HG02938 (cell line): ENCODE measurements at regions not wholly inside any gene's neighbourhood (a gene's known extent, or its start where the extent isn't known, plus 50 kb on each side); places are given as distances from the start of the nearest gene placed in this dataset.

Source experiments
- ATAC-seq: cut with Tn5 transposase; IDR thresholded peaks from one replicate; pipeline ENCODE4 v1.9.1; 2021; ENCODE audit warnings: mild to moderate bottlenecking, moderate library complexity; ENCODE audit not compliant: unreplicated experiment

DNA sequence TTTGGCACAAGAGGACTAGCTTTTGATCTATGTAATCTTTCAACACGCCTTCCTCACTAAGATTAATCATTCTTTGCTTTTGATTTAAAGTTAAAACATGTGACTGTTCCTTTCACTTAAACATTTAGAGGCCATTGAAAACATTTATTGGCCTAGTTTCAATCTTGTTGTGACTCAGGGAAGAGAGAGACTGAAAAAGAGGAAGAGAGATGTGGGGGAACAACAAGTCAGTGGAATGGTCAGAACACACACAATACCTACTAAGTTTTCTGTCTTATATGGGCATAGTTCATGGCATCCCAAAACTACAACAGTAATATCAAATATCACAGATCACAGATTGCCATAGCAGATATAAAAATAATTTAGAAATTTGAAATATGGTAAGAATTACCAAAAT, 812.9 kb upstream of the AGA start:
- no peak for ATAC-seq

DNA sequence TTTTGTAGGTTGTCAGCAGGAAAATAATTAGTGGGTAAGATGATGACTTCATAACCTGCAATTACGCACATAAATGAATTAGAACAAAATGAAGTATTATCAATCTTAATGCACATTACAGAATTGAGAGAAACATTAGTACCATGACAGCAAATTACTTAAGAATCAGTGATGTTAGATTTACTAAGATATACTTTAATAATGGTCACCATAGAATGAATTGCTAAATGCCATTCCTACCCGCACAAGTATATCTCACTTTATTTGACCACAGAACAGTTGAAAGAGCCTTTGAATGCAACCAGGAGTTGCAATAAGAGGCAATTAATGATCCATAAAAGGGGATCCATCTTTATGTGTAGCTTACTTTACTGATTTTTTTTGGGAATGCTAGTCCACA, 816.4 kb upstream of the AGA start:
- no peak for ATAC-seq

DNA sequence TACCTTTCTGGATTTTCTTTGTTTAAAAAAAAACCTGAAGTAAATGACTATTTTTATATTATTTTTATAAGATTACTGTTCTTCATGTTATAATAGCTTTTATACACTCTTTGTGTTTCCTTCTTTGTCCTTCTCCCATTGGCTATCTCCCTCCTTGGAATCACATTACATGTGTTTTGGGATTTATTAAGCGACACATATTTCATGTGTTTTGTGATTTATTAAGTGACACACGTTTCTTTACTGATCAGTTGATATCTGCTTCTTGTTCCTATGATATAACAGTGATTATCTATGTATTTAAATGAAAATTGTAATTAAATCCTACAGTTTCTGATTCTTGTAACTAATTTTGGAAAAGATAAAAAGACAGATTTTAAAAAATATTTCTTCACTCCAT, 817.3 kb upstream of the AGA start:
- no peak for ATAC-seq

DNA sequence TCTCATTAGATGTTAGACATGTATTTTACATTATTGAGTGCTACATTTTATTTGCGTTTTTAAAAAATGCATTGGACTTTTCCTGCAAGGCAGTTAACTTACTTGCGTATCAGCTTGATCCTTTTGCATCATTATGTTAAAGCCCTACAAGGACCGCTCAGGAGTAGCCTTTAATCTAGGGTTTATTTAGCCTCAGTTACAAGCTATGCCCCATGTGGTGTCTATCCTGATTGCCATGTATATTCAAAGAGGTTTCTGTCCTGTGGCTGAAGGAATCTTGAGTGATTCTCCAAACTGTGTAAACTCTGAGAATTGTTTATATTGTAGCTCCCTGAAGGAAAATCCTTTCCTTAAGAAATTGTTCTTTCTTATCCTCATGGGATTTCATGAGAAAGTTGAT, 821.8 kb upstream of the AGA start:
- ATAC-seq, result no peak

DNA sequence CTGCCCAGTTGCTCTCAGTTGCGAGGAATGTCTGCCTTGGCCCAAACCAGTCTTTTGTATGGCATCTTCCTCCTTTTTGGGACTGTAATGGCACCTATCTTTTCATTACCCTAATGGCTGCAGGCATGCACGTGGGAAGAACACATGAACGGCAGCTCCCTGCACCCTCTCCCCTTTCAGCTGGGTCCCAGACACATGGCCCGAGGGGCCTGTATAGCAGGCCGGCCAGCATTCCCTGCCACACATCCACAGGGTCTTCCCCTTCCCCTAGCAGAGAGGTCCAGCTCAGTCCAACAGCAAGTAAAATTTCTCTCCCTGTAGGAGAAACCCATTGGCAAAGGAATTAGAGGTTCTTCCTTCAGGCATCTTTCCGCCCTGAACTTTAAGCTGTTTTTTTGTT, 829.1 kb upstream of the AGA start:
- ATAC-seq, result no peak

DNA sequence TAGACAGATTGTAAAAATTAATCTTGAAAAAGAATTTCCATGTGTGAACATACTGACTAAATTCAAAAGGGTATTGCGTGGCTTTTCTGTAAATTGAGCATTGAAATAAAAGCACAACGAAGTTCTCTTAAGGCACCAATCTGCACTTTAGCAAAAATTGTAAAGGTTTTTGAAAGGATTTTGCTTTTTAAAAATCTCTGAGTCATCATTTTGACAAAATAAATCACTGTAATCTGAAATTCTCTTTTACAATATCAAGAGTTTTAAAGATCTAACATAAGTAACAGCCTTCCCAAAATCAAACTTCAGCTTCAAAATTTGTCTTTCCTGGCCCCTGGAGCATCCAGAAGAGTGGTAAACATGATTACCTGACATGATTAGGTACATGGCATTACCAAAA, 830.9 kb upstream of the AGA start:
- no peak for ATAC-seq

DNA sequence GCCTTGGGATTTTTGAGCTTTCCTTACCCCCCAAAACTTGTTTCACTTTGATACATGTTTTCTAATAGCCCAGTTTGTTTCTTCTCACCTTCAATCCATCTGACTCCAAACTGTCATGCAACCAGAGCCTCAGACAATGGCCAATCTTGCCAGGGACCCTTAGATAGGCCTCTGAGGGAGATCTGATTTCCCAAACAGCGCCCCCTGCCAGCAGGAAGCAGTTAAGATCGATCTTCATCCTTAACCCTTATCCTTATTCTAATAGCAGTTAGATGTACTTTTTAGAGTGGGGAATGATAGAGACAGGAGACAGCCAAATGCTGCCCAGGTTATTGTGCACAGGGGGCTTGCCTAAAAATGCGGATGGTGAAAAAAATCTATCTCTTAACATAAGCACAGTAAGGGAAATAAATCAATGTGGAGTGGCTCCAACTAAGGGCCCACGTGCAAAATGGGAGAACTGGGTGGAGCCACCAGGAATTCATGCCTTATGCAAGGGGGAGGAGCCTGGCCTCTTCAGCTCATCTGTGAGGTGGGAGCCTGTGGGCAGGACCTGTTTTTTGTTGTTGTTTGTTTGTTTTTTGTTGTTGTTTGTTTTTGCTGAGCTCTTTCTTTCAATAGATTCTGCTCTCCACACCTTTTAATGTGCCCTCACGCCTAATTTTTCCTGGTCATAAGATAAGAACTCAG, 833.6 kb upstream of the AGA start:
- ATAC-seq, result no peak

DNA sequence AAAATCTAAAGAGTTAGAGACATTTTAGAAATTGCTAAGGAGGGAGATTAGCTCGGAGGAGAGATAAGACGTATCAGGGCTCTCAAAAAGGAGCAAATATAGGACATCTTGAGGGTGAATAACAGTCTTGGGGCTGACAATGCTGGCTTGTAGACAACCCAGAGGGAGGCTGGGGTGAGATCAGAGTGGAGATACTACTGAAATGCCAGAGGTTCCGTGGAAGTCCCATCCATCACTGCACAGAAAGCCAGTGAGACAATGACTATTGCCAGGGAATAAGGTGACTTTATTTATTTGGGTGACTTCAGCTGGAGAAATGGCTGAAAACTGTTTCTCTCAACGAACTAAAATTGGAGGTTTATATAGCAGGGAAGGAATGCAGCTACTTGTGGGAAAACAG, 838.1 kb upstream of the AGA start:
- ATAC-seq, result no peak

DNA sequence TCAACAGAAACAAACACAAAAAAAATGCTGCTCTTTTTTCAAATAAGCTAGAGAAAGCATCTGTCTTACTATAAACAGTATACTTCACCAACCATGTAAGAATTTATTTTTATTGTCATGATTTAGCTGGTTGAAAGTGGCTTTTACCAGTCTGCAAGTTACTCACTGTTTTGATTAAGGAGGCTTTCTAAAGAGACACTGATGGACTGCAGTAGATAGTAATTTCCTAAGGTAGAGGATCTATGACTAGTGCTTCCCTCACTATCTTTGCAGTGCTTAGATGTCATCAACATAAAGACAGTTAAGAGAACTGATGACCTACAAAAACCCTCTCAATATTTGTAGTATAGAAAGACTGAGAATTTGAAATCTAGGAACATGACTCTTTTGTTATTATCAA, 846.2 kb upstream of the AGA start:
- no peak for ATAC-seq

DNA sequence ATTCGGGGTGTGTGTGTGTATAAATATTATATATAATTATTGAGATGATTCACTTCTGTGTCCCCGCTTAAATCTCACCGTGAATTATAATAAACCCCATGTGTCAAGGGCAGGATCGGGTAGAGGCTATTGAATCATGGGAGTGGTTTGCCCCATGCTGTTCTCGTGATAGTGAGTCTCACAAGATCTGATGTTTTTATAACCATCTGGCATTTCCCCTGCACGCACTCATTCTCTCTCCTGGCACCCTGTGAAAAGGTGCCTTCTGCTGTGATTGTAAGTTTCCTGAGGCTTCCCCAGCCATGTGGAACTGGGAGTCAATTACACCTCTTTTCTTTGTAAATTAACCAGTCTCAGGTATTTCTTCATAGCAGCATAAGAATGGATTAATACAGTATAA, 851.4 kb upstream of the AGA start:
- no peak for ATAC-seq

DNA sequence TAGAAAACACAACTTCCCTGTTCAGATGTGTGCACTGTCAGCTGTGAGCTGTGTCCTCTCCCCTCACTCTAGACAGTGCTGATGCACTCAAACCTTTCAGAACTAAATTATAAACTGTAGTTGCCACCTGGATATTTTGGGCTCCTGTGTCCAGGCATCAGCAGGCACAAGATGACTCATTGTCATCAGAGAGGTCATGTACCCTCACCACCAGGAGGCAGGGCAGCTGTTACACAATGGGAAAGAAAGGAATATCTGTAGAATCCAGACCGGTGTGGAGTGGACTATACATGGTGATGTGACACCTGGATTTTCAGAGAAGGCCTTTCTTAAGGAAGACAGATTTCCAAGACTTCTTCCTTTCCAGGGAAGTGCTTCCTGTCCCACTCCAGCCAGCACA, 854.4 kb upstream of the AGA start:
- no peak for ATAC-seq

DNA sequence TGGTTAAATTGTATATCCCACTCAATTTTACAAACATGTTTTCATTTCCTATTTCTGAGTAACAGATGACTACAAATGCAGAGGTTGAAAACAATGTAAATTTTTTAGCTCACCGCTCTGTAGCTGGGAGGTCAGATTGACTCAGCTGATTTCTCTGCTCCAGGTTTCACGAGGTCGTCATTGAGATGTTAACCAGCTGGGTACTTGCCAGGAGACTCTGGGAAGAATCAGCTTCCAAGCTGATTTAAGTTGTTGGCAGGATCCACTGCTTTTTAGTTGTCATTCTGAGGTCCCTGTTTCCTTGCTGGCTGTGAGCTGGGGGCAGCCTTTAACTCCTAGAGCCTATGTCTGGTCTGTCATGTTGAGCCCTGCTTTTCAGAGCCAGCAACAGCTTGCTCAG, 864.3 kb upstream of the AGA start:
- no peak for ATAC-seq

DNA sequence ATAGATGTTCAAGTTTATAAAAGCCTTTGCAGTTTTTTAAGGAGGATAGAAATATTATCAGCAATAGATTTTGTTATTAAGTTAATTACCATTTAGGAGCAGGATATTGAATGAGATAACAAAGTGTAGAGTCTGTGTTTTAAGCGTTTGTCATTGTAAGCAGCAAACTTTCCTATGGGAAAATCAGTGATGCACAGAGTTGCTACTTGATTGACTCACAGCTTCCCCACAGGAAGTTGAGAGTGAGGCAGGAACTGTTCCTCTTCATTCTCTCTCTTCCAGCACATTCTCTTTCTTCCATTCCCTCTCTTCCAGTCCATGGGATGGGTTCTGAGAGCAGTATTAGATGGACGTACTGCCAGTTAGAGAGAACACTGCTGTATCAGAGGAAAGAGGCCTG, 867.7 kb upstream of the AGA start:
- no peak for ATAC-seq

DNA sequence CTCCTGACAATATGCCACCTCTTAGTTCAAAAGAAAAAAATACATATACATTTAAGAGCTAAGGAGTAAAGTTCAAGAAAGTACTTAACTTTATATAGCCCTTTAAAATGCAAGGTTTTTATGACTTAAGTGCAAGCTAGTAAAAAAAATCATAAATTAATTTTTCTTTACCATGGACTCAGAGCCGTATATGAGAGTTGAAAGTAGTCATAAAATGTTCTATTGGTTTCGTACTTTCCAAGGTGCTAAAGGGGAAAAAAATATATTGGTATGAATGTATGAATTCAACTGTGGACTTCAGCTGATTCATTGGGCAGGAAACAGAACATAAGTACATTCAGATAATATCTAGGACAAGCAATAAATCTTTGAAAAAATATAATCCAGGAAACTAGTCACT, 869.8 kb upstream of the AGA start:
- no peak for ATAC-seq

DNA sequence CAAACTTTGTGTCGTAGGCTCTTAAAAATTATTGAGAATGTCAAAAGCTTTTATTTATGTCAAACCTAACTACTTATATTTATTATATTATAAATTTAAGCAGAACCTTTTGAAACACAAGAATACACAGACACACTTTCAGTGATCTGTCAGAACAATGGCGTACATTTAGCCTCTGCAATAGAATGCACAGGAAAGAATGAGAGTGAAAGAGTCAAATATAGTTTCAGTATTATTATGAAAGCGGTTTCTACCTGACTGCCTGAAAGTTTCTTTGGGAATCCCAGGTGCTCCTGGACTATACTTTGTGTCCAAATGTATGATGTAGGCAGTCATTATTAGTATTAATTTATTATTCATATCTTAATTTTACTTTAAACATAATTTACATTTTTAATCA, 872.0 kb upstream of the AGA start:
- no peak for ATAC-seq

DNA sequence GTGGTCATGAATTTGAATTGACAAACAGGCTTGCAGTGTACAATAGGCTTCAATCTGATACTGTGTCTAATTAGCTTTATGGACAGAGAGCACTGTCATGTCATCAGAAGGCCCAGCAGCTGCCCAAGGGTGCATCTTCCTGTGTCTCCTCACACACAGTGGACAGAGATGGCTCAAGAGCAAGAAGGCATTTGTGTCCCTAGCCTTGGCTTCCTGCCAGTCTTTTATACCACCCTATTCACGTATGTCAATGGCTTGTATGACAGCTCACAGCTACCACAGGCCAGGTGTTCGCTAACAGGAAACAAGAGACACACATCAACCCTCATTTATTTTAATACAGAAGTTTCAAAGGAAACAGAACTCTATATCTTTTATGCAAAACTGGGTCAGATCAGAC, 874.0 kb upstream of the AGA start:
- ATAC-seq, result no peak

DNA sequence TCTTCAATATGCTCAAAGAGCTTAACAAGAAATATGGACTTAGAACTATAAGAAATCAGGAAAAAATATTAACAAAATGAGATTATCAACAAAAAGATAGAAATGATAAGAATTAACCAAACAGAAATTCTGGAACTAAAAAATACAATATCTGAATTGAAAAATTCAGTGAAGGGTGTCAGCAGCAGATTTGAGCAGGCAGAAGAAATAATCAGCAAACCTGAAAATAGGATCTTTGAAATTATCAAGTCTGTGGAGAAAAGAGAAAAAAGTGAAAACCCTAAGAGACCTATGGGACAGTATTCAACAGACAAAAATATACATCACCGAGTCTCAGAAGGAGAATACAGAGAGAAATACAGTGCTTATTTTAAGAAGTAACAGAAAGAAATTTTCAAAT, 877.8 kb upstream of the AGA start:
- ATAC-seq, result no peak

DNA sequence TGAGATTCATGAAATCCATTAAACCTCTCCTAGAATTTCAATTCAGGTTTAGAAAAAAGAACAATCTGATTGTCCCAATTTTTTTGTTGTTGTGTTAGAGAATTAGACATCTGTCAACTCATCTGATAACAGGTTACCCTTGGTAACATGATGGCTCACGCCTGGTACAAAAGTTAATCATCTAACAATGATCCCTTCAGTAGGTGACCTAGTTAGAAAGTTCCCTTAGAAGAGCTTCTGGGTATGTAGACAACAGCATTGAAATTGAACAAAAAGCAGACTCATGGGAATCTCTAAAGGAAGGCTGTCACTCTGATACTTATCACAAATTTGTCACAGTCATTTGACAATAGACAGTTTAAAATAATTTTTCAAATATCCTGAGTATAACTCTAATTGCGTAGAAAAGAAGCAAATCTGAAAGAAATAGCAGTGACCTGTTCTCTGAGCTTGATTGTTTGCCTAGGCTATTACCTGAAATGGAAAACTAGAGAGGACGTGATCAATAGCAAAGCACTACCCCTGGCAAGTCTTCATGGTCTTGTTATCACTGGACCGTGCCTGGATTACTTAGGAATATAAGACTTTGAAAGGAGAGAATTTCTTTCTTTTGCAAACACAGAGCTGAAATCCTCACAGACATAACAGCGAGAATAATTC, 880.4 kb upstream of the AGA start:
- ATAC-seq, result no peak

DNA sequence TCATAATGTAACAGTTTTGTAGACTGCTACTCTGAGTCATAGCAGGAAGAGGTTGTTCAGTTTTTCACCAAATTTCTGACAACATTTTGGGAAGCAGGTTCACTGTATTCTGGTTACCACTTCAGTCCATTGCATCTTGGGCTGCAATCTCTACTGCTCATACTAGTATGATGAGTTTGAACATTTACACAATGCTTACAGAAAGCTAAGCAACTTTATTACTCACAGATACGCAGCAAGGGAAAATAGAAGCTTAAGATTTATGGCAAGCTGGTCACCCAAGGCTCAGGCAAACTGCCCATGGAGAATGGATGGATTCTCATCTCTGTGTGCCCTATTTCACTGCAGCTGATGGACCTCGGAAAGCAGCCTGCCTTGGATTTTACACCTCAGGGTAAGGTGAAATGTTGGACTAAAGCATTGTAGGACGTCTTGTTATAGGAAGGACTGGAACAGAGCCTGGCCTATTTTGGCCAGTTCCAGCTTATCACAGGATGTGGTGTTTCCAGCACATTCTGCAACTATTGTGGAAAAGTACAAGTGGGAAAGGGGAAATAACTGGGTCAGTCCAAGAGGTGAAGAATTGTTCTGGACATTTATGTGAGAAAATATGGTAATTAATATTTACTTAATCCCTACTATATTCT, 887.1 kb upstream of the AGA start:
- ATAC-seq, result no peak

DNA sequence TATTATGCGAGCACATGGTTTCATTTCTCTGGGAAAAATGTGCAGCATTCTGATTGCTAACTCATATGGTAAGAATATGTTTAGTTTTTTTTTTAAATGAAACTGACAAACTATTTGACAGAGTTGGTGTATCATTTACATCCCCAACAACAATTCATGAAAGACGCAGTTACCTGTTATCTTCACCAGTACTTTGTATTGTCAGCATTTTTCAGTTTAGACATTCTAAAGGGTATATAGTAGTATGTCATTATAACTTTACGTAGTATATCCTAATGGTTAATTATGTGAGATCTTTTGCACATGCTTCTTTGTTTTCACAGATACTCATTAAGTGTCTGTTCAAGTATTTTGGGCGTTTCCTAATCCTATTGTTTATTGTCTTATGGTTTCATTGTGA, 891.1 kb upstream of the AGA start:
- no peak for ATAC-seq

DNA sequence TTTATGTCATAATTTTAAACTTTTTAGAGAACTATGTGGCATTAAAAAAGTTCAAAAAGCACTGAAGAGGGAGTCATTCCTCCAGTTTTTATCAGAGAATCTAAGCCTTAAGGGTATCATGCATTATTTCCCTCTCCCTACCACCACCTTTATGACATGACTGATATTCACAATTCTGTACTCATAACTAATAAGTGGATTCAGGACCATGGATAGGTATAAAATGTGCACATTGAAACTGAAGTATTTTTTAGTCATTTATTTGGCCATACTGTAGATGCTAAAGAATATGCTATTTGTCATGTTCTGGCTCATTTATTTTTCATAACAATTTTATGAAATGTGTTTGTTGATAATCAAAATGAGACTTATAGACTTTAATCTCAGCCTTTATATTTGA, 897.5 kb upstream of the AGA start:
- ATAC-seq, result no peak

DNA sequence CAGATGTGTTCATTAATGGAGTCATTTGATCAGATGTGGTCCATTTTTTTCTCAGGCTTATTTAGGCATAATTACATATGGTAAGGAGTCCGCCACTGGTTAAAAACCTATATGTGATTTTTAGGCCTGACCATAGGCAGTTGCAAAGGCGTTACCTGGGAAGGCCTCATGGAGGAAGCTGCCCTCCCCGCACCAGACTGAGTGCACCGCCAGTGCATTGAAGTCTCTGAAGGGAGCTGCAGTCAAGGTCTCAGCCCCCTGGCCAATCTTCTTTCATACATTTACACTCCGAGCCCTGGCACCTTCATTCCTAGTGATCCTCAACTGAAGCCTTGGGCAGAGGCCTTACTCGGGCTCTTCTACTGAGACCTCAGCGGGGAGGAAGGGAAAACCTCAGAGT, 898.2 kb upstream of the AGA start:
- ATAC-seq, result no peak

DNA sequence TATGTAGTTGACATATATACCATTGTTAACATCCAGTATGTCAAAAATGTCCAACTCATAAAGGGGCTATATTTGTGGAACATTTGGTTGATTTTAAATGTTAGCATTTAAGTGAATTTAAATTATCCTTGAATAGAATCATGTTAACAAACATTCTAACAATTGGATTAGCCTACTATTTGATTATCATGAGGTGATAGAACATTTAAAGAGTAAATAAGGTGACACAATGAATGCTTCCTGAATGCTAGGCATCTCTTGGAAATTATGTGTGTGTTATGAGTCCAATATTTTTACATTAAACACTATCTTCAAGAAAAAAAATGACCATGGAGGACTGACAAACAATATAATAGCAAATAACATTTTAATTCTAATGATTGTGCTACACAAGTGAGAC, 901.9 kb upstream of the AGA start:
- no peak for ATAC-seq
